HCT116 (cell line): ENCODE measurements at regions not wholly inside any gene's neighbourhood (a gene's known extent, or its start where the extent isn't known, plus 50 kb on each side); places are given as distances from the start of the nearest gene placed in this dataset.
A peak's percentile ranks its signal among the peaks of the same experiment; 100 is the strongest.

Source experiments
- ATAC-seq: fragments of 200-7000 bp; cut with Tn5 transposase; 2 replicates; pipeline ENCODE4 v1.9.1; 2020; ENCODE audit warnings: mild to moderate bottlenecking, moderate library complexity
- BruUV-seq: library from RNA; stranded (reverse); fragments of 400-500 nt; replicated peaks from 2 replicates; lab custom pipeline; 2021; lab: Mats Ljungman, UMichigan
- CTCF ChIA-PET: fragments of 300-600 bp; sonication (Branson Sonifier 250); formaldehyde crosslinking; loops from one replicate; lab custom pipeline; 2021; ENCODE audit warnings: antibody characterized with exemption; lab: Charles Lee
- POLR2A ChIA-PET: fragments of 300-600, 350-600 bp; sonication (Branson Sonifier 250); formaldehyde crosslinking; loops from one replicate; lab custom pipeline; 2021; ENCODE audit warnings: antibody characterized with exemption; lab: Charles Lee
- RAD21 ChIA-PET, 2 experiments: fragments of 300-600 bp; sonication (Branson Sonifier 250); formaldehyde crosslinking; loops; one replicate each; lab custom pipeline; 2023; ENCODE audit warnings: low total read pairs in 2 of 2; ENCODE audit not compliant: uncharacterized antibody in 2 of 2, unreplicated experiment in 2 of 2, low non-redundant PET in 1 of 2; lab: Charles Lee
- DNase-seq: peaks from one replicate; pipeline ENCODE4 v3.0.0-alpha.2; 2010; ENCODE audit warnings: low read depth, low spot score
- H2AFZ ChIP-seq: fragments of 200-600 bp; shearing (Covaris generic), sonication (generic); 2 replicates; pipeline ENCODE4 v1.6.1; 2017; ENCODE audit warnings: low read depth, mixed run types, mixed read lengths, antibody characterized with exemption, low read length; ENCODE audit not compliant: poor library complexity, severe bottlenecking
- H3K27ac ChIP-seq: 2 replicates; pipeline ENCODE4 v1.5.1; 2012; ENCODE audit warnings: low read depth, low read length
- H3K27me3 ChIP-seq: fragments of 200-600 bp; sonication (generic); 2 replicates; pipeline ENCODE4 v1.6.1; 2016; ENCODE audit warnings: mixed run types, low read length, mixed read lengths; ENCODE audit not compliant: insufficient read depth
- H3K36me3 ChIP-seq, 2 experiments: fragments of 200-500 bp in 1 of 2; fragments of 200-600 bp in 1 of 2; sonication (Bioruptor generic) in 1 of 2; sonication (generic) in 1 of 2; 2 replicates each; pipeline versions ENCODE4 v1.5.1 to v1.6.1; 2014 to 2016; ENCODE audit warnings: low read length in 2 of 2, inconsistent platforms in 1 of 2, mixed read lengths in 1 of 2, mixed run types in 1 of 2; ENCODE audit not compliant: insufficient read depth in 2 of 2, control insufficient read depth in 1 of 2
- H3K4me1 ChIP-seq, 2 experiments: fragments of 200-600 bp in 1 of 2; sonication (generic) in 1 of 2; 2 replicates each; pipeline versions ENCODE4 v1.5.1 to v1.6.1; 2012 to 2017; ENCODE audit warnings: low read length in 2 of 2, inconsistent platforms in 1 of 2, mild to moderate bottlenecking in 1 of 2, mixed read lengths in 1 of 2, mixed run types in 1 of 2, moderate library complexity in 1 of 2; ENCODE audit not compliant: insufficient read depth in 2 of 2, control insufficient read depth in 1 of 2
- H3K4me2 ChIP-seq: fragments of 200-600 bp; sonication (generic); 2 replicates; pipeline ENCODE4 v1.6.1; 2017; ENCODE audit warnings: mixed run types, low read length, mixed read lengths
- H3K4me3 ChIP-seq, 2 experiments: fragments of 200-600 bp in 1 of 2; sonication (generic) in 1 of 2; replicated peaks in 1 of 2; 2 replicates each; pipeline ENCODE4 v1.5.1; 2011 to 2016; ENCODE audit warnings: low read length in 2 of 2, control low read depth in 1 of 2, low read depth in 1 of 2, mild to moderate bottlenecking in 1 of 2, mixed read lengths in 1 of 2, mixed run types in 1 of 2
- H3K79me2 ChIP-seq: fragments of 200-600 bp; sonication (generic); 2 replicates; pipeline ENCODE4 v1.6.1; 2017; ENCODE audit warnings: mild to moderate bottlenecking, mixed run types, low read length, moderate library complexity, mixed read lengths; ENCODE audit not compliant: insufficient read depth
- H3K9ac ChIP-seq: fragments of 200-600 bp; sonication (generic); 2 replicates; pipeline ENCODE4 v1.6.1; 2016; ENCODE audit warnings: low read length, mixed read lengths
- H3K9me2 ChIP-seq: fragments of 200-600 bp; sonication (generic), shearing (Covaris generic); 2 replicates; pipeline ENCODE4 v1.6.1; 2017; ENCODE audit warnings: mixed run types, mild to moderate bottlenecking, moderate library complexity; ENCODE audit not compliant: insufficient read depth
- H3K9me3 ChIP-seq, 2 experiments: fragments of 200-500 bp in 1 of 2; fragments of 200-600 bp in 1 of 2; sonication (Bioruptor generic) in 1 of 2; sonication (generic) in 1 of 2; 2 replicates each; pipeline ENCODE4 v1.6.1; 2014 to 2017; ENCODE audit warnings: low read length in 2 of 2, mixed read lengths in 2 of 2, inconsistent platforms in 1 of 2, low read depth in 1 of 2, mild to moderate bottlenecking in 1 of 2, mixed run types in 1 of 2, moderate library complexity in 1 of 2; ENCODE audit not compliant: control insufficient read depth in 1 of 2, insufficient read depth in 1 of 2
- H4K20me1 ChIP-seq: fragments of 200-600 bp; sonication (generic), shearing (Covaris generic); 2 replicates; pipeline ENCODE4 v1.6.1; 2017; ENCODE audit warnings: mixed run types, mild to moderate bottlenecking, moderate library complexity; ENCODE audit not compliant: insufficient read depth
- CBX3 ChIP-seq: IDR thresholded peaks from 2 replicates; pipeline ENCODE4 v1.6.1; 2012; ENCODE audit warnings: low read depth
- CEBPB ChIP-seq: IDR thresholded peaks from 2 replicates; pipeline ENCODE4 v1.6.1; 2012; ENCODE audit warnings: low read depth
- CTCF ChIP-seq, 3 experiments: fragments of 200-600 bp in 1 of 3; sonication (generic) in 1 of 3; IDR thresholded peaks in 2 of 3; conservative IDR thresholded peaks in 1 of 3; 2 replicates each; pipeline ENCODE4 v1.5.1; 2012 to 2017; ENCODE audit warnings: low read depth in 2 of 3, low read length in 2 of 3, antibody characterized with exemption in 1 of 3, borderline replicate concordance in 1 of 3, control low read depth in 1 of 3, mild to moderate bottlenecking in 1 of 3, mixed read lengths in 1 of 3, mixed run types in 1 of 3, moderate library complexity in 1 of 3; ENCODE audit not compliant: insufficient read depth in 1 of 3
- EGR1 ChIP-seq: IDR thresholded peaks from 2 replicates; pipeline ENCODE4 v1.6.1; 2012; ENCODE audit warnings: low read depth
- JUND ChIP-seq: IDR thresholded peaks from 2 replicates; pipeline ENCODE4 v1.6.1; 2012
- POLR2A ChIP-seq: IDR thresholded peaks from 2 replicates; pipeline ENCODE4 v1.7.0; 2011; ENCODE audit warnings: borderline replicate concordance; ENCODE audit not compliant: insufficient read depth, insufficient read length; ENCODE audit errors: extremely low read depth
- POLR2AphosphoS5 ChIP-seq: IDR thresholded peaks from 2 replicates; pipeline ENCODE4 v1.6.1; 2011; ENCODE audit warnings: mild to moderate bottlenecking, low read depth, low read length, moderate library complexity
- RAD21 ChIP-seq: IDR thresholded peaks from 2 replicates; pipeline ENCODE4 v1.6.1; 2012; ENCODE audit warnings: low read depth, mild to moderate bottlenecking
- REST ChIP-seq: IDR thresholded peaks from 2 replicates; pipeline ENCODE4 v1.6.1; 2012; ENCODE audit warnings: low read depth
- SIN3A ChIP-seq: IDR thresholded peaks from 2 replicates; pipeline ENCODE4 v1.6.1; 2012; ENCODE audit warnings: low read depth
- SP1 ChIP-seq: IDR thresholded peaks from 2 replicates; pipeline ENCODE4 v1.6.1; 2012; ENCODE audit warnings: low read depth
- SRF ChIP-seq: IDR thresholded peaks from 2 replicates; pipeline ENCODE4 v1.6.1; 2012; ENCODE audit warnings: low read depth
- TCF7L2 ChIP-seq: IDR thresholded peaks from 2 replicates; pipeline ENCODE4 v1.7.0; 2011; ENCODE audit warnings: borderline replicate concordance, inconsistent platforms; ENCODE audit not compliant: insufficient read depth, insufficient read length; ENCODE audit errors: extremely low read depth
- YY1 ChIP-seq: IDR thresholded peaks from 2 replicates; pipeline ENCODE4 v1.6.1; 2011; ENCODE audit warnings: low read length, low read depth, moderate library complexity, mild to moderate bottlenecking; ENCODE audit not compliant: insufficient replicate concordance; ENCODE audit errors: extremely low read depth
- ZFX ChIP-seq: fragments of 450-650 bp; IDR thresholded peaks from 2 replicates; pipeline ENCODE4 v1.6.1; 2017
- intact Hi-C: fragments of 100-400 bp; cut with micrococcal nuclease; formaldehyde crosslinking; loops from 2 replicates; pipeline ENCODE4 v1.10.0; 2022

GRCh38 chr2:39593439-39594393, 72.0 kb upstream of the TMEM178A start:
- Histone ChIP-seq H3K4me1 (no peaks in the 10 kb centered on the region), H3K27me3 (no peaks in the 10 kb centered on the region), H2AFZ (no peak overlapping the region), H3K27ac (no peak overlapping the region), H4K20me1 (no peaks in the 10 kb centered on the region), H3K36me3 (no peaks in the 10 kb centered on the region), H3K79me2 (no peaks in the 10 kb centered on the region), H3K4me3 (no peak overlapping the region), H3K9ac (no peak overlapping the region), H3K9me2 (no peaks in the 10 kb centered on the region), H3K9me3 (no peaks in the 10 kb centered on the region), H3K4me2 (no peak overlapping the region)
- TF ChIP-seq JUND (no peak), CTCF (IDR thresholded peaks at IDR 0.05 in 2 of 3, conservative IDR thresholded peaks at IDR 0.05 in 1 of 3; ENCODE audit: borderline replicate concordance in 1 of 3, insufficient read depth in 1 of 3, low read depth in 2 of 3, low read length in 2 of 3) (peak; percentile 21 to 61 (median 40); a peak in 4 of 6 replicates), RAD21 (peak; percentile 46)
- intact Hi-C loops, result no loop called here
- ATAC-seq (peak; percentile 88), DNase-seq (peak; percentile 12)
- ChIA-PET RAD21 (interaction anchor here in 1 of 2 experiments (0.9 kb wide), 1 partner anchor 33 kb away, joined by 5 read pairs; no protein-coding TSS in a partner anchor), CTCF (interaction anchor here (1.2 to 1.4 kb wide), 2 partner anchors 26 to 137 kb away, joined by 4 to 6 read pairs; no protein-coding TSS in a partner anchor), POLR2A (interaction anchor here (0.9 kb wide), 1 partner anchor 9 kb away, joined by 3 read pairs; no protein-coding TSS in a partner anchor)
- BruUV-seq, result no TSS peak

- RAD21 ChIA-PET, result no interaction called here
- CTCF ChIA-PET, result no interaction called here
- no TSS peak for BruUV-seq
Observed at GRCh38 chr2:39595116-39595515, 70.6 kb upstream of the TMEM178A start.

More at GRCh38 chr2:39595116-39595515, 70.6 kb upstream of the TMEM178A start:
- no peaks in the 10 kb centered on the region for H4K20me1 ChIP-seq
- H3K27me3 ChIP-seq, result no peaks in the 10 kb centered on the region
- H3K36me3 ChIP-seq, result no peaks in the 10 kb centered on the region
- H3K4me3 ChIP-seq, result no peak overlapping the region
- no peak overlapping the region for H2AFZ ChIP-seq
- no peaks in the 10 kb centered on the region for H3K79me2 ChIP-seq
- H3K27ac ChIP-seq, result no peak overlapping the region
- ATAC-seq, result no peak
- no peaks in the 10 kb centered on the region for H3K9me3 ChIP-seq
- H3K9me2 ChIP-seq, result no peaks in the 10 kb centered on the region
- no peaks in the 10 kb centered on the region for H3K4me1 ChIP-seq
- H3K4me2 ChIP-seq, result no peak overlapping the region
- DNase-seq, result no peak
- no peak overlapping the region for H3K9ac ChIP-seq
- TF ChIP-seq SIN3A (no peak), CEBPB (no peak), REST (no peak), RAD21 (no peak), SP1 (no peak), POLR2AphosphoS5 (no peak), ZFX (no peak), POLR2A (no peak), SRF (no peak), TCF7L2 (no peak), EGR1 (no peak), YY1 (no peak), CBX3 (no peak)
- intact Hi-C loops, result no loop called here
- POLR2A ChIA-PET, result no interaction called here
